ENCODE measurements at regions not wholly inside any gene's neighbourhood (a gene's known extent, or its start where the extent isn't known, plus 50 kb on each side); places are given as distances from the start of the nearest gene placed in this dataset.

- Histone ChIP-seq H3K27me3 (ENCODE audit: control insufficient read depth, insufficient read depth, low read length) (no peaks in the 10 kb centered on the region), H3K9me3 (ENCODE audit: control insufficient read depth, low read depth, low read length) (peaks cover 81% of the 10 kb centered on the region), H3K4me1 (ENCODE audit: control insufficient read depth, low read depth, low read length) (no peaks in the 10 kb centered on the region), H3K4me3 (ENCODE audit: low read length) (no peak overlapping the region), H3K9ac (ENCODE audit: low read length) (no peak overlapping the region), H3K36me3 (ENCODE audit: control insufficient read depth, low read depth, low read length) (no peaks in the 10 kb centered on the region), H3K27ac (ENCODE audit: low read length) (no peak overlapping the region)
Observed at GRCh38 chrX:145729635-145730034, 88.0 kb upstream of the SLITRK2 start.

- no peaks in the 10 kb centered on the region for H3K27me3 ChIP-seq (ENCODE audit: control insufficient read depth, insufficient read depth, low read length)
- H3K36me3 ChIP-seq (ENCODE audit: control insufficient read depth, low read depth, low read length): no peaks in the 10 kb centered on the region
Observed at GRCh38 chrX:145735036-145735435, 82.6 kb upstream of the SLITRK2 start.

GRCh38 chrX:145751943-145752342 lies 65.7 kb upstream of the SLITRK2 start:
- Histone ChIP-seq H3K4me1 (ENCODE audit: control insufficient read depth, low read depth, low read length) (no peaks in the 10 kb centered on the region), H3K9me3 (ENCODE audit: control insufficient read depth, low read depth, low read length) (peaks cover 76% of the 10 kb centered on the region), H3K9ac (ENCODE audit: low read length) (no peak overlapping the region)

More at GRCh38 chrX:145735036-145735435, 82.6 kb upstream of the SLITRK2 start:
- no peak overlapping the region for H3K4me3 ChIP-seq (ENCODE audit: low read length)
- no peaks in the 10 kb centered on the region for H3K4me1 ChIP-seq (ENCODE audit: control insufficient read depth, low read depth, low read length)
- H3K27ac ChIP-seq (ENCODE audit: low read length): no peak overlapping the region
- peaks cover 90% of the 10 kb centered on the region for H3K9me3 ChIP-seq (ENCODE audit: control insufficient read depth, low read depth, low read length)
- no peak overlapping the region for H3K9ac ChIP-seq (ENCODE audit: low read length)

More at GRCh38 chrX:145751943-145752342, 65.7 kb upstream of the SLITRK2 start:
- no peak overlapping the region for H3K4me3 ChIP-seq (ENCODE audit: low read length)
- H3K27ac ChIP-seq (ENCODE audit: low read length): no peak overlapping the region
- H3K27me3 ChIP-seq (ENCODE audit: control insufficient read depth, insufficient read depth, low read length): no peaks in the 10 kb centered on the region
- no peaks in the 10 kb centered on the region for H3K36me3 ChIP-seq (ENCODE audit: control insufficient read depth, low read depth, low read length)

Data from iPS-18a (cell line).